PC-9 (cell line): ENCODE measurements at regions not wholly inside any gene's neighbourhood (a gene's known extent, or its start where the extent isn't known, plus 50 kb on each side); places are given as distances from the start of the nearest gene placed in this dataset.
"Not testable (repeated sequence)": the region's sequence is repeated elsewhere in the genome, so short reads cannot be mapped to it uniquely, and the experiment has no call there.

Experiments
- BruUV-seq: library from RNA; stranded (reverse); fragments of 400-500 nt; replicated peaks from 2 replicates; lab custom pipeline; 2021; lab: Mats Ljungman, UMichigan
- CTCF ChIA-PET: fragments of 300-600 bp; sonication (Branson Sonifier 250); formaldehyde crosslinking; loops from one replicate; lab custom pipeline; 2022; ENCODE audit warnings: antibody characterized with exemption; lab: Charles Lee
- POLR2A ChIA-PET: fragments of 300-600 bp; sonication (Branson Sonifier 250); formaldehyde crosslinking; loops from one replicate; lab custom pipeline; 2022; ENCODE audit warnings: antibody characterized with exemption; ENCODE audit not compliant: unreplicated experiment; lab: Charles Lee
- DNase-seq, 2 experiments: peaks; one replicate each; pipeline versions ENCODE4 v3.0.0 to v3.0.0-alpha.2; 2015 to 2022; ENCODE audit warnings: mixed read lengths in 1 of 2
- H2AFZ ChIP-seq: fragments of 200-600 bp; sonication (generic); 2 replicates; pipeline ENCODE4 v1.8.1; 2017; ENCODE audit warnings: antibody characterized with exemption
- H3F3A ChIP-seq: fragments of 200-600 bp; sonication (generic); 2 replicates; pipeline ENCODE4 v1.8.1; 2017; ENCODE audit warnings: antibody characterized with exemption, mild to moderate bottlenecking, low read depth; ENCODE audit not compliant: insufficient read depth
- H3K27ac ChIP-seq: fragments of 200-600 bp; sonication (generic); 2 replicates; pipeline ENCODE4 v1.6.1; 2016; ENCODE audit warnings: mixed run types
- H3K27me3 ChIP-seq: fragments of 200-600 bp; sonication (generic); 2 replicates; pipeline ENCODE4 v1.6.1; 2016; ENCODE audit warnings: low read depth, mixed run types; ENCODE audit not compliant: insufficient read depth
- H3K36me3 ChIP-seq: fragments of 200-600 bp; sonication (generic); 2 replicates; pipeline ENCODE4 v1.6.1; 2016; ENCODE audit warnings: low read depth, mixed run types
- H3K4me1 ChIP-seq: fragments of 200-600 bp; sonication (generic); replicated peaks from 2 replicates; pipeline ENCODE4 v1.6.1; 2016; ENCODE audit warnings: mixed run types; ENCODE audit not compliant: insufficient read depth
- H3K4me2 ChIP-seq: fragments of 200-600 bp; sonication (generic); 2 replicates; pipeline ENCODE4 v1.6.1; 2017; ENCODE audit warnings: mixed run types
- H3K4me3 ChIP-seq: fragments of 200-600 bp; sonication (generic); 2 replicates; pipeline ENCODE4 v1.6.1; 2016; ENCODE audit warnings: mixed run types
- H3K79me2 ChIP-seq: fragments of 200-600 bp; sonication (generic); 2 replicates; pipeline ENCODE4 v1.6.1; 2017; ENCODE audit warnings: low read depth, mixed run types
- H3K9me2 ChIP-seq: fragments of 200-600 bp; sonication (generic); 2 replicates; pipeline ENCODE4 v1.8.1; 2017; ENCODE audit warnings: mild to moderate bottlenecking; ENCODE audit not compliant: insufficient read depth
- H3K9me3 ChIP-seq: fragments of 200-600 bp; sonication (generic); 2 replicates; pipeline ENCODE4 v1.8.1; 2016; ENCODE audit warnings: low read depth; ENCODE audit not compliant: insufficient read depth
- H4K20me1 ChIP-seq: fragments of 200-600 bp; sonication (generic); 2 replicates; pipeline ENCODE4 v1.8.1; 2017; ENCODE audit not compliant: insufficient read depth
- EZH2 ChIP-seq: fragments of 200-600 bp; sonication (generic); IDR thresholded peaks from 2 replicates; pipeline ENCODE4 v1.8.0; 2017; ENCODE audit warnings: antibody characterized with exemption, low read depth
- intact Hi-C: fragments of 100-400 bp; cut with micrococcal nuclease; formaldehyde crosslinking; loops from one replicate; pipeline ENCODE4 v1.10.0; 2022; ENCODE audit not compliant: unreplicated experiment
- TF ChIP-seq, protein P1 (sequence below): fragments of 200-600 bp; sonication (generic); conservative IDR thresholded peaks from 2 replicates; pipeline ENCODE4 v1.6.1; 2017; ENCODE audit warnings: mixed run types, antibody characterized with exemption, mild to moderate bottlenecking, moderate library complexity

DNA sequence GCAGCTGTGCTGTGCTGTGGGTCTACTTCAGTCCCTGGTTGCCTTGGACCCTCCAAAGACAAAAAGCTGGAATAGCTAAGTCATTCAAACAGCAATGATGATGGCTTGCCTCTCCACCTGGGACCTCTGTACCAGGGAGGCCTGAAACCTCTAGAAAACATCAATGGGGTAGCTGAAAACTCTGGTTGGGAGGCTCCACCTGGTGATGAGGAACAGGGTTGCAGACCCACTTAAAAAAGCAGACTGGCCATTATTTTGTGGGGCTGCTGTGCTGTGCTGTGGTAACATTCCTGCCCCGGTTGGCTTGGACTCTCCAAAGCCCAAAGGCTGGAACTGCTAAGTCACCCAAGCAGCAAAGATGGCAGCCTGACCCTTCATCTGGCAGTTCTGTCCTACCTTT is 839.3 kb upstream of the ARRDC3 start:
- H3F3A ChIP-seq = no peaks in the 10 kb centered on the region
- POLR2A ChIA-PET = no interaction called here
- no peaks in the 10 kb centered on the region for H3K36me3 ChIP-seq
- H3K4me2 ChIP-seq = no peak overlapping the region
- H3K4me1 ChIP-seq = no peaks in the 10 kb centered on the region
- no peaks in the 10 kb centered on the region; the same call in 1 of the 2 replicates for H3K9me3 ChIP-seq
- H3K27ac ChIP-seq = no peak overlapping the region
- intact Hi-C loops = no loop called here
- TF ChIP-seq, protein P1, sequence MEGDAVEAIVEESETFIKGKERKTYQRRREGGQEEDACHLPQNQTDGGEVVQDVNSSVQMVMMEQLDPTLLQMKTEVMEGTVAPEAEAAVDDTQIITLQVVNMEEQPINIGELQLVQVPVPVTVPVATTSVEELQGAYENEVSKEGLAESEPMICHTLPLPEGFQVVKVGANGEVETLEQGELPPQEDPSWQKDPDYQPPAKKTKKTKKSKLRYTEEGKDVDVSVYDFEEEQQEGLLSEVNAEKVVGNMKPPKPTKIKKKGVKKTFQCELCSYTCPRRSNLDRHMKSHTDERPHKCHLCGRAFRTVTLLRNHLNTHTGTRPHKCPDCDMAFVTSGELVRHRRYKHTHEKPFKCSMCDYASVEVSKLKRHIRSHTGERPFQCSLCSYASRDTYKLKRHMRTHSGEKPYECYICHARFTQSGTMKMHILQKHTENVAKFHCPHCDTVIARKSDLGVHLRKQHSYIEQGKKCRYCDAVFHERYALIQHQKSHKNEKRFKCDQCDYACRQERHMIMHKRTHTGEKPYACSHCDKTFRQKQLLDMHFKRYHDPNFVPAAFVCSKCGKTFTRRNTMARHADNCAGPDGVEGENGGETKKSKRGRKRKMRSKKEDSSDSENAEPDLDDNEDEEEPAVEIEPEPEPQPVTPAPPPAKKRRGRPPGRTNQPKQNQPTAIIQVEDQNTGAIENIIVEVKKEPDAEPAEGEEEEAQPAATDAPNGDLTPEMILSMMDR = peak; percentile 49
- no peak for TF ChIP-seq EZH2
- no peak overlapping the region for H3K4me3 ChIP-seq
- no TSS peak for BruUV-seq
- H3K79me2 ChIP-seq = no peaks in the 10 kb centered on the region
- H2AFZ ChIP-seq = no peak overlapping the region
- H3K27me3 ChIP-seq = no peaks in the 10 kb centered on the region
- no peaks in the 10 kb centered on the region for H4K20me1 ChIP-seq
- CTCF ChIA-PET = no interaction called here
- no peaks in the 10 kb centered on the region; the same call in 1 of the 2 replicates for H3K9me2 ChIP-seq
- no peak for DNase-seq

DNA sequence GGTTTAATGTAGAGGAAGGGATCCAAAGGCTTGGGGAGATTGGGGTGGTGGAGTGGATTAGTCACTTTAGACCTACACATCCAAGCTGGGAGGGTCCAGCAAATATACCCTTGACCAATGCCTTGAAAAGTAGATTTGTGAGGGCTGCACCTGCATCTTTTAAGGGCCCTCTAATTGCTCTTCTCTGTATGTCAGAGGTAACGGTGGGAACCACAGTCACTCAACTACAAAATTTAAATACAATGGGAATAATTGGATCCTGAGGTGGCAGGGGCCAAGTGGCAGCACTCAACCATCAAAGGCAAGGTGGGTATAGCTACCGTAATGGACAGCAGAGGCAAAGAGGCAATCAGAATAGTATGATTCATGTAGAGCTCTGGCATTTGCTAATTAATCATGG is 833.7 kb upstream of the ARRDC3 start:
- H3K4me1 ChIP-seq, H3K9me3 ChIP-seq, H3K27ac ChIP-seq, H3F3A ChIP-seq, CTCF ChIA-PET, intact Hi-C loops, DNase-seq, BruUV-seq, H3K36me3 ChIP-seq, POLR2A ChIA-PET, H3K4me2 ChIP-seq, H3K27me3 ChIP-seq, H3K9me2 ChIP-seq, H3K4me3 ChIP-seq, H4K20me1 ChIP-seq, H3K79me2 ChIP-seq, H2AFZ ChIP-seq: not testable (repeated sequence)

DNA sequence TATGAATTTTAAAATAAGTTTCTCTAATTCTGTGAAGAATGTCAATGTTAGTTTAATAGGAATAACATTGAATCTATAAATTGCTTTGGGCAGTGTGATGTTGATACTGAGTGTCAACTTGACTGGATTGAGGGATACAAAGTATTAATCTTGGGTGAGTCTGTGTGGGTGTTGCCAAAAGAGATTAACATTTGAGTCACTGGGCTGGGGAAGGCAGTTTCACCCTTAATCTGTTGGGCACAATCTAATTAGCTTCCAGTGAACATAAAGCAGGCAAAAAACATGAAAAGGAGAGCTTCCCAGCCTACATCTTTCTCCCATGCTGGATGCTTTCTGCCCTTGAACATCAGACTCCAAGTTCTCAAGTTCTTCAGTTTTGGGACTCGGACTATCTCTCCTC is 832.0 kb upstream of the ARRDC3 start:
- intact Hi-C loops = no loop called here
- no peaks in the 10 kb centered on the region for H3K9me2 ChIP-seq
- no peaks in the 10 kb centered on the region for H3K36me3 ChIP-seq
- no peak for DNase-seq
- POLR2A ChIA-PET = no interaction called here
- no peak overlapping the region for H3K4me3 ChIP-seq
- H3K27me3 ChIP-seq = no peaks in the 10 kb centered on the region
- H3K79me2 ChIP-seq = no peaks in the 10 kb centered on the region
- no peaks in the 10 kb centered on the region for H3F3A ChIP-seq
- CTCF ChIA-PET = no interaction called here
- TF ChIP-seq, protein P1 = no peak
- TF ChIP-seq EZH2 = no peak
- H4K20me1 ChIP-seq = no peaks in the 10 kb centered on the region
- 0 out of 2 replicates have a peak, but pooled peaks cover 4% of the 10 kb centered on the region for H3K9me3 ChIP-seq
- H3K27ac ChIP-seq = no peak overlapping the region
- H3K4me2 ChIP-seq = no peak overlapping the region
- BruUV-seq = no TSS peak
- no peaks in the 10 kb centered on the region for H3K4me1 ChIP-seq
- no peak overlapping the region for H2AFZ ChIP-seq

DNA sequence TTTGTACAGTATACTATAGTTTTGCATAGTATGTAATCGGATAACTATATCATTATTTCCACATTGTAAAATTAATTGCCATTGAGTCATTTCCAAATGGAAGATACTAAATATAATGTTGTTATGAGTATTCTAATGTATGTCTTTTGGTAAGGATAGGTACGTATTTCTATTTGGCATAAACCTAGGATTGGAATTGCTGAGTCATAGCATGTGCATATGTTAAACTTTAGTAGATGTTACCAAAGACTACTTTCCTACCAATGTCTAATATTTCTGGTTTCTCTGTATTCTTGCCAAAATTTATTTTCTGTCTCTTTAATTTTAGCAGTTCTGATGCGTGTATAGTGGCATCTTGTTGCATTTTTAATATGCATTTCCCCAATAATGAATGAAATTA is 825.1 kb upstream of the ARRDC3 start:
- Histone ChIP-seq H3K27me3 (no peaks in the 10 kb centered on the region), H4K20me1 (no peaks in the 10 kb centered on the region), H3K79me2 (no peaks in the 10 kb centered on the region), H3K4me2 (no peak overlapping the region), H2AFZ (no peak overlapping the region), H3K9me2 (no peaks in the 10 kb centered on the region), H3K9me3 (no peaks in the 10 kb centered on the region), H3F3A (no peaks in the 10 kb centered on the region), H3K27ac (no peak overlapping the region), H3K36me3 (no peaks in the 10 kb centered on the region), H3K4me3 (no peak overlapping the region), H3K4me1 (no peaks in the 10 kb centered on the region)
- POLR2A ChIA-PET = no interaction called here
- no TSS peak for BruUV-seq
- DNase-seq = no peak
- intact Hi-C loops = no loop called here
- TF ChIP-seq EZH2 = no peak
- TF ChIP-seq, protein P1 = no peak
- CTCF ChIA-PET = no interaction called here
